Heart right ventricle (tissue), 16 donors: ENCODE measurements at regions not wholly inside any gene's neighbourhood (a gene's known extent, or its start where the extent isn't known, plus 50 kb on each side); places are given as distances from the start of the nearest gene placed in this dataset.

ENCODE experiments used
- ATAC-seq, 8 donors: fragments of 200-7000 bp; cut with Tn5 transposase; one replicate each; pipeline ENCODE4 v1.9.1; 2020; ENCODE audit warnings: mild to moderate bottlenecking in 8 of 8, moderate library complexity in 8 of 8, moderate number of reproducible peaks in 1 of 8
- DNase-seq, 2 donors: peaks; one replicate each; pipeline ENCODE4 v3.0.0-alpha.2; 2020
- H3K27ac ChIP-seq, 10 donors: fragments of 200-600 bp; sonication (generic) in 2 of 10; one replicate each; pipeline versions ENCODE4 v1.5.0 to v1.8.0; 2020 to 2022; ENCODE audit warnings: mild to moderate bottlenecking in 3 of 10
- H3K27me3 ChIP-seq, 7 donors: fragments of 200-600 bp; one replicate each; pipeline ENCODE4 v1.8.0; 2021 to 2022; ENCODE audit warnings: mild to moderate bottlenecking in 2 of 7
- H3K36me3 ChIP-seq, 9 donors: fragments of 200-600 bp; sonication (generic) in 1 of 9; one replicate each; pipeline versions ENCODE4 v1.5.0 to v1.8.0; 2020 to 2022; ENCODE audit warnings: mild to moderate bottlenecking in 2 of 9
- H3K4me1 ChIP-seq, 9 donors: fragments of 200-600 bp; sonication (generic) in 1 of 9; one replicate each; pipeline versions ENCODE4 v1.5.0 to v1.8.0; 2020 to 2022; ENCODE audit warnings: mild to moderate bottlenecking in 4 of 9
- H3K4me3 ChIP-seq, 10 donors: fragments of 200-600 bp; sonication (generic) in 2 of 10; one replicate each; pipeline versions ENCODE4 v1.5.0 to v1.8.0; 2020 to 2022; ENCODE audit warnings: mild to moderate bottlenecking in 7 of 10, moderate library complexity in 2 of 10
- H3K9me3 ChIP-seq, 11 donors: fragments of 200-600 bp in 10 of 11; sonication (generic) in 2 of 11; one replicate each; pipeline versions ENCODE4 v1.5.0 to v1.8.0; 2013 to 2022; ENCODE audit warnings: mild to moderate bottlenecking in 2 of 11, control low read depth in 1 of 11, moderate library complexity in 1 of 11
- WGBS, 2 donors: extraction: QIAGEN DNeasy Blood & Tissue Kit; methylation state at CpG; one replicate each; pipeline ENCODE4 v1.1.7; 2013; ENCODE audit warnings: inconsistent platforms in 1 of 2; 5-methylcytosine and 5-hydroxymethylcytosine counted together
- intact Hi-C, 10 donors: fragments of 100-400 bp; cut with DNase I; formaldehyde crosslinking; loops; one replicate each; pipeline versions ENCODE4 v1.11.1 to v1.14.2; 2022
- TF ChIP-seq, protein P1 (sequence below), 9 donors: fragments of 200-600 bp; sonication (generic) in 2 of 9; IDR thresholded peaks; one replicate each; pipeline versions ENCODE4 v1.5.0 to v1.8.0; 2021 to 2022; ENCODE audit warnings: antibody characterized with exemption in 9 of 9, mild to moderate bottlenecking in 5 of 9, moderate library complexity in 1 of 9
- donor health status: Arrhythmogenic right ventricular cardiomyopathy.
- donor health status: ischemic (EF 13 %, LVEDD 7.1; RV severe dilation, severe dysfunction).
- donor health status: healthy with polysubstance abuse.
- donor health status: DM: no; HTN: yes; CAD: no.
- donor health status: DM: no; HTN: no; CAD: no.
- donor health status: ischemic (EF 25% LVEDD 6.9; RV normal size, moderate dysfunction).
- donor health status: ischemic (EF 25% LVEDD 5.7; RV mildly dilated, moderate dysfunction).
- donor health status: healthy.
- donor health status: DM: yes; HTN: yes; CAD: no.
- donor health status: Ischemic cardiomyopathy.
- donor health status: ischemic (EF 35%, LVEDD 5.7; RV mildly dilated, moderate dysfunction).
- donor health status: nonischemic (EF 11% LVEDD 7.7; RV severe dilation, severe dysfunction).
- donor health status: DM: yes; HTN: yes; CAD: no.
- donor health status: PGD.
- donor health status: ischemic (EF 29% LVEDD 5.4; RV normal size, mild dysfunction).
- donor health status: nonischemic (EF 23%, LVEDD 6.1; RV moderate dilation, normal function).

DNA sequence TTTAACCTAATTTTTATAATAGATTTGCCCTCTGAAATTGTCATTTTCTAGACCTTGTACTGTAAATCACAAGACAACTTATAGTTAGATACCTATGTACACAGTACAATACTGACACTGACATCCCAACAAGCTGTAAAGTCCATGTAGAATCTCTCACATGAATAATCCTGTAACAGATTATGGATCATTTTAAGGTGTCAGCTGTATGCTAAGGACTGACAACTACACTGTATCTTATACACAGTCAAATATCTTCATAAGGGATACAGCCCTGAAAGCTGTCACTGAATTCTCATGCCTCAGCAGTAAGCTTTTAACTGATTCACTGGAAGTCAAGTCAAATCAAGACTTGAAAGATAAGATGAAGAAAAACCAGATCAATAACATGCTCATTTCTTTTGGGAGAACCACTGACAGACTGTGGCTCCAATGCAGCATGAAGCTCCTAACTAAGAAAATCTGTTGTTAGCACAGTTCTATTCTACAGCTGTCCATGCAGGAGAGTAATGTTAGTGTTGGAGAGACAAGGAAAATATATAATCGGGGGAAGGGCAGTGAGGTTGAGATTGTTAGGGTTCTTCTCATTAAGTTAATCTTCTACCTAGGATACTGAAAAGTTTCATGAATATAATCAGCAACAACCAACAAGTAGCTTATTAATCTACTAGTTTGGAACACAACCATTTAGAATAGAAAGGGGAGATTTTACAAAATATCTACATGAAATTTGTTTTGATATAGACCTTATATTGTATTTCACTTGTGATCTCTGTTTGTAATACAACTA is 612.0 kb downstream of the PCDH18 start:
- ATAC-seq = no peak
- DNase-seq = no peak
- H3K27ac ChIP-seq = no peak overlapping the region
- TF ChIP-seq, protein P1, sequence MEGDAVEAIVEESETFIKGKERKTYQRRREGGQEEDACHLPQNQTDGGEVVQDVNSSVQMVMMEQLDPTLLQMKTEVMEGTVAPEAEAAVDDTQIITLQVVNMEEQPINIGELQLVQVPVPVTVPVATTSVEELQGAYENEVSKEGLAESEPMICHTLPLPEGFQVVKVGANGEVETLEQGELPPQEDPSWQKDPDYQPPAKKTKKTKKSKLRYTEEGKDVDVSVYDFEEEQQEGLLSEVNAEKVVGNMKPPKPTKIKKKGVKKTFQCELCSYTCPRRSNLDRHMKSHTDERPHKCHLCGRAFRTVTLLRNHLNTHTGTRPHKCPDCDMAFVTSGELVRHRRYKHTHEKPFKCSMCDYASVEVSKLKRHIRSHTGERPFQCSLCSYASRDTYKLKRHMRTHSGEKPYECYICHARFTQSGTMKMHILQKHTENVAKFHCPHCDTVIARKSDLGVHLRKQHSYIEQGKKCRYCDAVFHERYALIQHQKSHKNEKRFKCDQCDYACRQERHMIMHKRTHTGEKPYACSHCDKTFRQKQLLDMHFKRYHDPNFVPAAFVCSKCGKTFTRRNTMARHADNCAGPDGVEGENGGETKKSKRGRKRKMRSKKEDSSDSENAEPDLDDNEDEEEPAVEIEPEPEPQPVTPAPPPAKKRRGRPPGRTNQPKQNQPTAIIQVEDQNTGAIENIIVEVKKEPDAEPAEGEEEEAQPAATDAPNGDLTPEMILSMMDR (IDR thresholded peaks at IDR 0.05) = no peak
- intact Hi-C loops = no loop called here
- WGBS, 2 donors = 86 to 97% methylated on average over 1 of the region's 1 CpG
- no peaks in the 10 kb centered on the region for H3K4me1 ChIP-seq
- H3K9me3 ChIP-seq = peaks cover 0 to 3% (median 0%) of the 10 kb centered on the region in 11 donors
- no peaks in the 10 kb centered on the region for H3K36me3 ChIP-seq
- no peak overlapping the region for H3K4me3 ChIP-seq
- H3K27me3 ChIP-seq = no peaks in the 10 kb centered on the region

GRCh38 chr4:136918772-136919171 is 613.5 kb downstream of the PCDH18 start:
- no peak for DNase-seq
- no peak overlapping the region for H3K27ac ChIP-seq
- H3K36me3 ChIP-seq = no peaks in the 10 kb centered on the region
- peaks cover 0 to 3% (median 0%) of the 10 kb centered on the region in 11 donors for H3K9me3 ChIP-seq
- no peak for ATAC-seq
- TF ChIP-seq, protein P1 (IDR thresholded peaks at IDR 0.05) = no peak
- H3K4me1 ChIP-seq = no peaks in the 10 kb centered on the region
- no peaks in the 10 kb centered on the region for H3K27me3 ChIP-seq
- H3K4me3 ChIP-seq = no peak overlapping the region
- intact Hi-C loops = no loop called here
- WGBS, 2 donors = 78% methylated on average over 4 of the region's 4 CpGs

DNA sequence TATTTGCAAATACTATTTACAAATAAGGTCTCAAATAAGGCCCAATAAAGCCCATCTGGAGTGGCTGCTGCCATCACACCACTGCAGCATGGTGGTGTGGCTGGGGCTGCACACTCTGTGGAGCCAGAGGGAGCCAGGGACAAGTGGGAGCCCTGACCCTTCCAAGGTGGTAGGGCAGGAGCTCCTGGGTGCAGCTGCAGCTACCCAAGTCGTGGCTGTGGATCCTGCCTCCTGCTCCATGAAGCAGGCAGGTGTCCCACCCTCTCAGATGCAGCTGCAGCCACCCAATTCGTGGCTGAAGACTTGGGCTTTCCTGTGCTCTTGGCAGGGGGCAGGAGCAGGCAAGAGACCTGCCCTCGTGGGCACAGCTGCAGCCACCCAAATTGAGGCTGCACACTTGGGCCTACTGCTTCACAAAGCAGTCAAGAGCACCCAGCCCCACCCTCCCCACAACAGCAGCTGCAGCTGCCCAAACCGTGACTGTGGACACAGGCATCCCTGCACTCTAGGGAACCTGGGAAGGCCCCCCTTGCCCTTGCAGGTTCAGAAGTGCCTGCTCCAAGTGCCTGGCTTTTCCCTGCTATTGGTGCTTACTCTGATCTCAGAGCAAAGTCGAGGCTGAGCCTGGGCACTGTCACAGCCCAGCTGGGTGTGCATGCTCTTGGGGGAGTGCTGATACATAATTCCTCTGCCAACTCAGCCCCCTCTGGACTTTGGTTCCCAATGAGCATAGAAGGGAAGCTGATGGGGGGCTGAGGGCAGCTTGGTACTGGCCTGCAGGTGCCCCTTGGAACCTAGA is 614.8 kb downstream of the PCDH18 start:
- no peak for ATAC-seq
- Histone ChIP-seq H3K9me3 (no peaks in the 10 kb centered on the region), H3K27ac (no peak overlapping the region), H3K36me3 (no peaks in the 10 kb centered on the region), H3K4me1 (no peaks in the 10 kb centered on the region), H3K4me3 (no peak overlapping the region), H3K27me3 (no peaks in the 10 kb centered on the region)
- no peak for DNase-seq
- 58 to 66% methylated on average over 5 of the region's 5 CpGs for WGBS, 2 donors
- TF ChIP-seq, protein P1 (IDR thresholded peaks at IDR 0.05) = no peak
- intact Hi-C loops = no loop called here

- 63 to 71% methylated on average over 3 of the region's 3 CpGs for WGBS, 2 donors
- no peak overlapping the region for H3K4me3 ChIP-seq
- intact Hi-C loops = no loop called here
- TF ChIP-seq, protein P1 (IDR thresholded peaks at IDR 0.05) = no peak
- ATAC-seq = no peak
- H3K9me3 ChIP-seq = no peaks in the 10 kb centered on the region
- H3K36me3 ChIP-seq = no peaks in the 10 kb centered on the region
- H3K27ac ChIP-seq = no peak overlapping the region
- H3K27me3 ChIP-seq = no peaks in the 10 kb centered on the region
- no peaks in the 10 kb centered on the region for H3K4me1 ChIP-seq
- DNase-seq = no peak
These were observed 622.7 kb downstream of the PCDH18 start for GRCh38 chr4:136909626-136910025.
